ENCODE measurements at regions not wholly inside any gene's neighbourhood (a gene's known extent, or its start where the extent isn't known, plus 50 kb on each side); places are given as distances from the start of the nearest gene placed in this dataset.
A peak's percentile ranks its signal among the peaks of the same experiment; 100 is the strongest.

DNA sequence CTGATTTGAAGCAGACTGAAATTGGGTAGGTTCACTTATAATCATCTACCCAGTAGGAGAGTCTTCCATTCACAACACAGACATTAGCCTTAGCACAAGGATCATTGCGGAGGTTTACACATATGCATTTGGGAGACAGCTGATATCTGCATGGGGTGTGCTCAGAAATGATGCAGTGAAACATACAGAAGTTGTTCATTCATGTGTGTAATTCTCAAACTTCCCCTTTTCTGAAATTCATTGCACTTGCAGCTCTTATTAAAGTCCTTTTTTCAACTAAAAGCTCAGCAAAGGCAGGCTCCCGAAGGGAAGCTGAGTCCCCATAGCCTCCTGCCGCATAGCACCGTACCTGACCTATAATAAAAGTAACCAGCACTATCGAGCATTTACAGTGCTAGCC, 218.3 kb upstream of the CRY1 start:
- DNase-seq: no peak
- no peaks in the 10 kb centered on the region for H3K36me3 ChIP-seq
- H3K27me3 ChIP-seq: peaks cover 0 to 37% of the 10 kb centered on the region in 2 donors
- no peaks in the 10 kb centered on the region for H3K9me3 ChIP-seq
- intact Hi-C loops (cut with DNase I): no loop called here
- no peaks in the 10 kb centered on the region for H3K4me1 ChIP-seq
- TF ChIP-seq, protein P1, sequence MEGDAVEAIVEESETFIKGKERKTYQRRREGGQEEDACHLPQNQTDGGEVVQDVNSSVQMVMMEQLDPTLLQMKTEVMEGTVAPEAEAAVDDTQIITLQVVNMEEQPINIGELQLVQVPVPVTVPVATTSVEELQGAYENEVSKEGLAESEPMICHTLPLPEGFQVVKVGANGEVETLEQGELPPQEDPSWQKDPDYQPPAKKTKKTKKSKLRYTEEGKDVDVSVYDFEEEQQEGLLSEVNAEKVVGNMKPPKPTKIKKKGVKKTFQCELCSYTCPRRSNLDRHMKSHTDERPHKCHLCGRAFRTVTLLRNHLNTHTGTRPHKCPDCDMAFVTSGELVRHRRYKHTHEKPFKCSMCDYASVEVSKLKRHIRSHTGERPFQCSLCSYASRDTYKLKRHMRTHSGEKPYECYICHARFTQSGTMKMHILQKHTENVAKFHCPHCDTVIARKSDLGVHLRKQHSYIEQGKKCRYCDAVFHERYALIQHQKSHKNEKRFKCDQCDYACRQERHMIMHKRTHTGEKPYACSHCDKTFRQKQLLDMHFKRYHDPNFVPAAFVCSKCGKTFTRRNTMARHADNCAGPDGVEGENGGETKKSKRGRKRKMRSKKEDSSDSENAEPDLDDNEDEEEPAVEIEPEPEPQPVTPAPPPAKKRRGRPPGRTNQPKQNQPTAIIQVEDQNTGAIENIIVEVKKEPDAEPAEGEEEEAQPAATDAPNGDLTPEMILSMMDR (IDR thresholded peaks at IDR 0.05): no peak
- no peak overlapping the region for H3K27ac ChIP-seq
- no peak overlapping the region for H3K4me3 ChIP-seq
- ATAC-seq: no peak

DNA sequence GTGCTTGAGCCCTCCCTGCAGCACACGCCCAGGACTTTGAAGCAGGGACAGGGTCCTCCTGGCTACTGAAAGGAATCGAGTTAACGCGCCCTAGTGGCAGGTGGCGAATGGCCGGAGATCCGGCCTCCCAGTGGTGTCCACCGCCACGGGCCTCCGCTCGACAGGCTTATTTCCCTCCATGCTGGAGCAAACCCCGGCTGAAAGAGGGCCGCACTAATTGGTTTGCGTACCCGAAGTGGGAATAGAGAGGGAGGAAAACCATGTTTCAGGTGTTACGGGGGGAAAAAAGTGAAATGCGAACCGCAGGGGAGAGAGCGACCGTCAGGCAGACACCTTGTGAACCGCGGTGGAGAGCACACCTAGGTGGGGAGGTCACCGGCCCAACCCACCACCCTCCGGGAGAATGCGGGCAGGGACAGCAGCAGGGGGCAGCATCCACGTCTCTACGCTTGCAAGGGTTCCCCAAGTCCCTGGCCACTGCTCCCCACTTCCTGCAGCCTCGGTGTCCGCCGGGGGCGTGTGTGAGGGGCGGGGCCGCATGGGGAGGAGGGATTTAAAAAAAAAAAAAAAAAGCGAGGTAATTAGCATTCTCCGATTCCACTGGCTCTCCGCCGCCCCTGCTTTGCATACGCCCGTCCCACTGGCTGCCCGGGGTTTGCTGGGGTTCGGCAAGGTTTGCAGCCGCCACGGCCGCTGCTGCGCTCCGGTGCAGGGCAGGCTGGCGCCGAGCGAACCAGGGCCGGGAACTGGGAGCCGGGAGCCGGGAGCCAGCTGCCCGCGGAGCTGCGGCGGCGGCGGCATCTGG, 224.6 kb upstream of the CRY1 start:
- H3K4me3 ChIP-seq: peak overlapping the region; percentile 33 to 47
- H3K27me3 ChIP-seq: peaks cover 38 to 86% of the 10 kb centered on the region in 2 donors
- intact Hi-C loops (cut with DNase I): no loop called here
- peak; percentile 96 for ATAC-seq
- no peaks in the 10 kb centered on the region for H3K36me3 ChIP-seq
- H3K9me3 ChIP-seq: no peaks in the 10 kb centered on the region
- H3K27ac ChIP-seq: no peak overlapping the region
- DNase-seq: peak; percentile 70 to 94 (median 89)
- TF ChIP-seq, protein P1 (IDR thresholded peaks at IDR 0.05): no peak
- peaks cover 34 to 49% of the 10 kb centered on the region in 2 donors for H3K4me1 ChIP-seq

DNA sequence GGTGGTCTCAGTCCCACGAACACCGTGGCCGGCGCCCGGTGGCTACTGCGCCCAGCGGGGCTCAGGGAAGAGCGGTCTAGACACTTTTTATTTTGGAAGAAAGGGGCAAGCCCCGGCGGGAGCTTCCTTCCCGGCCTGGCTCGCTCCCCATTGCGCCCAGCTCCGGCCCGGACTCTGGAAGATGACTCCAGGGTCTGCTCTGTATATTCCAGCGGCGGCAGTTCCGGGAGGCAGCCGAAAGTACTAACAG, 225.1 kb upstream of the CRY1 start:
- peak overlapping the region; percentile 33 to 47 for H3K4me3 ChIP-seq
- ATAC-seq (no peak), DNase-seq (no peak)
- no peak overlapping the region for H3K27ac ChIP-seq
- intact Hi-C loops (cut with DNase I): no loop called here
- TF ChIP-seq, protein P1 (IDR thresholded peaks at IDR 0.05): no peak
- no peaks in the 10 kb centered on the region for H3K36me3 ChIP-seq
- peaks cover 34 to 49% of the 10 kb centered on the region in 2 donors for H3K4me1 ChIP-seq
- peaks cover 38 to 91% of the 10 kb centered on the region in 2 donors for H3K27me3 ChIP-seq
- no peaks in the 10 kb centered on the region for H3K9me3 ChIP-seq

DNA sequence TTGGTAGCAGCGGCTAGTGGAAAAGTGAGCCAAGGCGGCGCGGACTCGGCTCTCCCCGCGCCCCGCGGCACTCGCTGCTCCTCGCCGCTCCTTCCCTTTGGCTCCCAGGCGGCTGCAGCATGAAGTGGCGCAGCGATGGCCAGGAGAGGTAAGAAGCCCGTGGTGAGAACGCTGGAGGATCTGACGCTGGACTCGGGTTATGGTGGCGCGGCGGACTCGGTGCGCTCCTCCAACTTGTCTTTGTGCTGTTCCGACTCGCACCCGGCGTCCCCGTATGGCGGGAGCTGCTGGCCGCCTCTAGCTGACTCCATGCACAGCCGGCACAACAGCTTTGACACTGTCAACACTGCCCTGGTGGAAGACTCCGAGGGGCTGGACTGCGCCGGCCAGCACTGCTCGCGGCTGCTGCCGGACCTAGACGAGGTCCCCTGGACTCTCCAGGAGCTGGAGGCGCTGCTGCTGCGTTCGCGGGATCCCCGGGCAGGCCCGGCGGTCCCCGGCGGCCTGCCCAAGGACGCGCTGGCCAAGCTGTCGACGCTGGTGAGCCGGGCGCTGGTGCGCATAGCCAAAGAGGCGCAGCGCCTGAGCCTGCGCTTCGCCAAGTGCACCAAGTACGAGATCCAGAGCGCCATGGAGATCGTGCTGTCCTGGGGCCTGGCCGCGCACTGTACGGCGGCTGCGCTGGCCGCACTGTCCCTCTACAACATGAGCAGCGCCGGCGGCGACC, 225.6 kb upstream of the CRY1 start:
- peak overlapping the region; percentile 33 to 47 for H3K4me3 ChIP-seq
- TF ChIP-seq, protein P1 (IDR thresholded peaks at IDR 0.05): no peak
- H3K36me3 ChIP-seq: no peaks in the 10 kb centered on the region
- DNase-seq (peak in 2 of 4 donors; percentile 25 to 79), ATAC-seq (peak; percentile 21)
- no peaks in the 10 kb centered on the region for H3K9me3 ChIP-seq
- H3K27ac ChIP-seq: no peak overlapping the region
- peaks cover 38 to 95% of the 10 kb centered on the region in 2 donors for H3K27me3 ChIP-seq
- intact Hi-C loops (cut with DNase I): no loop called here
- H3K4me1 ChIP-seq: peaks cover 34 to 49% of the 10 kb centered on the region in 2 donors

GRCh38 chr12:107319533-107320032, 226.2 kb upstream of the CRY1 start:
- H3K4me3 ChIP-seq: peak overlapping the region; percentile 33 to 47
- no peaks in the 10 kb centered on the region for H3K36me3 ChIP-seq
- no peak overlapping the region for H3K27ac ChIP-seq
- TF ChIP-seq, protein P1 (IDR thresholded peaks at IDR 0.05): no peak
- ATAC-seq (no peak), DNase-seq (peak in 1 of 4 donors; percentile 5)
- H3K27me3 ChIP-seq: peaks cover 38 to 94% of the 10 kb centered on the region in 2 donors
- no peaks in the 10 kb centered on the region for H3K9me3 ChIP-seq
- peaks cover 34 to 49% of the 10 kb centered on the region in 2 donors for H3K4me1 ChIP-seq
- intact Hi-C loops (cut with DNase I): no loop called here

Measured in left lung (tissue), 4 donors.